Putamen (tissue), 1 donor: ENCODE measurements at regions not wholly inside any gene's neighbourhood (a gene's known extent, or its start where the extent isn't known, plus 50 kb on each side); places are given as distances from the start of the nearest gene placed in this dataset.
"Not testable (repeated sequence)": the region's sequence is repeated elsewhere in the genome, so short reads cannot be mapped to it uniquely, and the experiment has no call there.

Source experiments
- DNase-seq: peaks from one replicate; pipeline ENCODE4 v3.0.0-alpha.2; 2016; ENCODE audit warnings: low spot score

DNA sequence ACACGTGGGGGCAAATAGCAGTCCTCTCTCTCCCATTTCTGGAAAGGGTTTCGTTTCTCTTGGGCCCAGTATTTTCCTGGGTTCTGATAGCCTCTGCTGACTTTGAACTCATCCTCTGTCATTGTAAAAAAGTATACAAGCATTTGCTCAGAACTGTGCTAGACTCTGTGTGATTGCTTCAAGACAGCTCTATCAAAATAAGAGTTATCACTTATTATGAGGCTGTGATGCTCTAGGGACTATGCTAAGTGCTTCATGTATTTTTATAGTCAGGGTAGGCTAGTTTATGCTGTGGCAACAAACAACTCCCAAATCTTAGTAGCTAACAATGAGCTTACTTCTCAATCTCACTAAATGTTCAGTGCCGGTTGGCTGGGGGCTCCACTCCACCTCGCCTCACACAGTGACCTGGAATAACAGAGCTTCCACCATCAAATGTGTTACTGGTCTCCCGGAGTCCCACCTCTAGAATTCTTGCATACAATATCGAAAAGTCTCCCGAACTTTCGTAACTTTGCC, 110.8 kb upstream of the CDC42EP3 start:
- no peak for DNase-seq

DNA sequence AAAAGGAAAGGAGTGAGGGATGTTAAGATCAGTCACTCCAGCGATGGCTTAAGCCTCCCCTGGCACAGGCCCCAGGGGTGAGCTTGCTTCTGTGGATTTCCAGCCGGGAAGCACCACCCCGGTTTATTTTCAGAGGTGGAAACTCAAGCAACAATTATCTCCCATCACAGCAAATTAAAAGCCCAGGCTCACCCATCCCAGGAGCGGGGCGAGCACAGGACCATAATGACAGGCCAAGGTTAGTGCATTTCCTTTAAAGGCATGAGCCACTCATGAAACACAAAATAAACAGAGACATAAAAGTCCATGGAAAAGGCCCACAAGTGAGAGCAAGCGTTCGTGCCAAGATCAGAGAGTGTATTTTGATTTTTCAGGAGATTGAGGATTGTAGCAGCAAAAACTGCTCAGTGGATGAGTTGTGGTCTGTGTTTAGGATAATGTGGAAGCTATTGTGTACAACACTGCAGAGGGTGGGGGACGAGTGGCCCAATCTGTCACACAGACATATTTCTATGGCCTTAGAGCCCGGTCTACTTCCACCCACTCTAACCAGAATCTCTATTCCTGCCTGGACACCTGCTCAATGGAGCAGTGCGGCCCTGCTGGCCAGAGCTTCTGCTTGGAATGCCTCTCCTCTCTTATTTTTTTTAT, 111.4 kb upstream of the CDC42EP3 start:
- no peak for DNase-seq

DNA sequence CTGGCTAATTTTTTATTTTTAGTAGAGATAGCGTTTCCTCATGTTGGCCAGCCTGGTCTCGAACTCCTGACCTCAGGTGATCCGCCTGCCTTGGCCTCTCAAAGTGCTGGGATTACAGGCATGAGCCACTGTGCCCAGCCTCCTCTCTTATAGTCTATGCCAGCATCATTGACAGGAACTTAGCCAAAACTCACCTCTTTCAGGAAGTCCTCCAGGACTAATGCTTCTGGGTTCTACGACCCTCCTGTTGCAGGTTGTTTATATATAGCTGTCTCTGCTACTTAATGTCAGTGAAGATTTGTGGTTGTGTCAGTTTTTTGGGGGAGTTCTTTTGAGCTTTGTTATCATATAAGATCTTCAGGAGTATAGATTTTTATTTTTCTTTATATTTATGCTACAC, 112.1 kb upstream of the CDC42EP3 start:
- no peak for DNase-seq

DNA sequence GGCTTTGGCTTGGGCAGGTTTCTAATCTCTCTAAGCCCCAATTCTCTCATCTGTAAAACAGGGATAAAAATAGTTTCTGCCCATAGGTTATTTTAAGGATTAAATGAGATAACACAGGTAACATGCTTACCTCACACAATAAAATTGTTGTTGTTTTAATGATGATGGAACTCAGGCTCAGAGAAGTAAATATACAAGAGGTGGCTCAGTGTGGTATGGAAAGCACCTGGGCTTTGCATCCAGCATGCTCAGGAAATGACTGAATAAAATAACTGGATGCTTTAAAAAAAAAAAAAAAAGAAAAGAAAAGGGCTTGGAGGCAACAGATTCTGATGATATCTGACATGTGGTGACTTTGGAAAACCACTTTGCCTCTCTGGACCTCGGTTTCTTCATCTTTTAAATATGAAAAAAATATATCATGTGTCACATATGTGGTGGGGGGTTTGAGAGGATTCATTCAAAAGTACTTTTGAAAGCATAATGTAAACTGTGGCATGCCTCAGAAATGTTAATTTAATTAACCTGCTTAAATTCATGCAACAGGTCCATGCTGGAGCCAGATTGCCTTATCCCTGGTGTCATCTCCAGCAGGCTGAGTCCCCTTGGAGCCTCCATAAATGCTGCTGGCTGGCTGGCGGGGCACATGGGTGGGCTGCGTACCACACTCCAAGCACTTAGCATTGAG, 112.8 kb upstream of the CDC42EP3 start:
- no peak for DNase-seq

DNA sequence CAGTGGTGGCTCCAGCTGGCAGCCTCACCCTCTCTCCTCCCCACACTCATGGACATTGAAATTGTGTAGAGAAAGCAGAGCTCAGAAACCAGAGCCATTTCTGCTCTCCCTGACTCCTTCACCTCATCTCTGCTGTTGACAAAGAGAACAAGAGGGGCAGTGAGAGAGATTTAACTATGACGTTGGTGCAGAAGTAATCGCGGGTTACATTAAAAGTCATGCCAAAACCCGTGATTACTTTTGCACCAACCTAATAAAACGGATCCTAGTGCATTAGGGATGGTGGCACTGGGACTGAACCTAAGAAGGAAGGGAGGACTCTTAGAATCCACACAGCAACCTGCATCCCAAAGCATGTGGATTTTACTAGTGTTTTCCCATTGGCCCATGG, 113.3 kb upstream of the CDC42EP3 start:
- DNase-seq: no peak

DNA sequence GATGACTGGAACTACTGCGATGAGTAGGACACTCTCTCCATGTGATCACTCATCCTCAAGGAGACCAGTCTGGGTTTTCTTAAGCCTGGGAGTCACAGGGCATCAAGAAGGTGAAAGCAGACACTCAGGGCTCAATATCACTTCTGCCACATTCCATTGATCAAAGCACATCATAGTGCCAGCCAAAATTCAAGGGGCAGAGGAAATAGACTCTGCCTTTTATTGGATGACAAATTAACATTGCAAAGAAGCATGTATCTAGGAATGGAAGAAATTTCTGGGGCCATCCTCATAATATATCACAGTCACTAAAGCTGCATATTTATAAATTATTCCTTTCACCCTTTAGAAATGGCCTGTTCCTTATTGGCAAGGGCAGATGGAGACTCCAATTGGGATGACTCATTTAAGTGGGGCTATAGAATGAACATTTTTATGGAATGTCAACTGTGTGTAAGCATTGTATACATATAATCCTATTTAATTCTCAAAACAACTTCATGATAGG, 114.8 kb upstream of the CDC42EP3 start:
- DNase-seq: no peak

DNA sequence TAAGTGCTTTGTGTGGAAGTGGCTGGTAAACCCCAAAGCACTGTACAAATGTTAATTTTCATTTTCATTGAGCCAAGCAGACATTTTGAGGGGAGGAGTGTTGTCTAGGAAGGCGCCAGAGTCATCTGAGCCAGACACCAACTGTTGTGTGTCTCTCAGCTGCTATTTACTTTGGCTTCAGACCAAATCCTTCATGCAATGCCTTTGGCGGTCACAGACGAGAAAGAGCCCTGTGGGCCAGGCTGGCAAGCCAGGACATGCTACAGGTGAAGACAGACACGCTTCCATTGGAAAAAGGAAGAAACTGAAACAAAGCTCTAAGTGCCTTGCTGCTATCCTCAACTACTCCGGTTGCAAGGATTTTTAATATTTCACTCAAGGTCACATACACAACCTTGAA, 115.4 kb upstream of the CDC42EP3 start:
- no peak for DNase-seq

DNA sequence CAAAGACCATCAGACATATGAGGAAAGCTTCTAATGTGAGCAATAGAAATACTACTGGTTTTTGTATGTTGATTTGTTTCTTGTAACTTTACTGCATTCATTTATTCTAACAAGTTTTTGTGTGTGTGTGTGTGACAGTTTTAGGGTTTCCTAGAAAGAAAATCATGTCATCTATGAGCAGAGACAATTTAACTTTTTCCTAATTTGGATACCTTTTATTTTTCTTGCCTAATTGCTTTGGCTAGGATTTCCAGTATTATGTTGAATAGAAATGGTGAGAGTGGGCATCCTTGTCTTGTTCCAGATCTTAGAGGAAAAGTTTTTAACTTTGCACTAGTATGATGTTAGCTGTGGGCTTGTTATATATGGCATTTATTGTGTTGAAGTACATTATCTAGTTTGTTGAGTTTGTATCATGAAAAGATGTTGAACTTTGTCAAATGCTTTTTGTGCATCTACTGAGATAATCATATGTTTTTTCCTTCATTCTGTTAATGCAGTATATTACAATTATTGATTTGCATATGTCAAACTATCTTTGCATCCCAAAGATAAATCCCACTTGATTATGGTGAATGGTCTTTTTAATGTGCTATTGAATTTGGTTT, 117.3 kb upstream of the CDC42EP3 start:
- DNase-seq: no peak

DNA sequence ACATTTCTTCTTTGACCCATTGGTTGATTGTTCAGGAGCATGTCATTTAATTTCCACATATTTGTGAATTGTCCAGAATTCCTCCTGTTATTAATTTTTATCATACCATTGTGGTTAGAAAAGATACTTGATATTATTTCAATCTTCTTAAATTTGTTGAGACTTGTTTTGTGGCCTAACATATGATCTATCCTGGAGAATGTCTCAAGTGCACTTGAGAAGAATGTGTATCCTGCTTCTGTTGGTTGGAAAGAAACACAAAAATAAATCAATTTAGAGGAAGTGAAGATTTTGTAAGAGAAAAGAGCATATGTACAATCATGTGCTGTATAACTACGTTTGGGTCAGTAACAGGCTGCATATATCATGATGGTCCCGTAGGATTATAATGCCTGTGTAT, 118.6 kb upstream of the CDC42EP3 start:
- no peak for DNase-seq

DNA sequence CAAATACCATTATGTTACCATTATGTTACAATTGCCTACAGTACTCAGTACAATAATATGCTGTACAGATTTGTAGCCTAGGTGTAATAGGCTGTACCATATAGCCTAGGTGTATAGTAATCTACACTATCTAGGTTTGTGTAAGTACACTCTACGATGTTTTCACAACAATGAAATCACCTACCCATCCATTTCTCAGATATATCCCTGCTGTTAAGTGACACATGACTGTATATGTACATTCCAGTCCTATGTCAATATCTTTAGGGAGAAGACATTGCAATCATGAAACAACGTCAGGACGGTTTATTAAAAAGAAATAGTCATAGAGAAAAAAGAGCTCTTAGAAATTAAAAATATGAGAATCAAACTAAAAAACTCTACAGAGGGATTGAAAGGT, 119.0 kb upstream of the CDC42EP3 start:
- no peak for DNase-seq

DNA sequence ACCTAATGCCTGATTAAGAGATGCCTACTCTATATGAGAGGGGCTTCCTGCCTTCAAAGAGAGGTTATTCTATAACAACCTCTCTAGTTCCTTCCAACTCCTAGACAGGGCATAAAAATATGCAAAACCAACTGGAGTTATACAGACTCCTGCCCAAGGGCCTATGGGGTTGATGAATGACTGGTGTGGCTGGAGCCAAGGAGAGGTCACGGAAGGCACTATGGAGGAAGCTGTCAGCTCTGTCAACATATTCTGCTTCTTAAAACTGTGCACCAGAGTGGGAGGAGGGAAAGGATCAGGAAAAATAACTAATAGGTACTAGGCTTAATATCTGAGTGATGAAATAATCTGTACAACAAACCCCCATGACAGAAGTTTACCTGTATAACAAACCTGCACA, 120.9 kb upstream of the CDC42EP3 start:
- DNase-seq: no peak

DNA sequence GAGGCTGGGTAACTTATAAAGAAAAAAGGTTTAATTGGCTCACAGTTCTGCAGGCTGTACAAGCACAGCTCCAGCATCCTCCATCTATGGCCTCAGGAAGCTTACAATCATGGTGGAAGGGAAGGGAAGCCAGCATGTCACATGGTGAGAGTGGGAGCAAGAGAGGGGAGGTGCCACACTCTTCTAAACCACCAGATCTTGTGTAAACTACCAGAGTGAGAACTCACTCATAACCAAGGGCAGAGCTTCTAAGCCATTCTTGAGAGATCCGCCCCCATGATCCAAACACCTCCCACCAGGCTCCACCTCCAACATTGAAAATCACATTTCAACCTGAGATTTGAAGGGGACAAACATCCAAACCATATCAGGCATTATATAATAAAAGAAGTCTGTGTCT, 121.6 kb upstream of the CDC42EP3 start:
- DNase-seq: no peak

DNA sequence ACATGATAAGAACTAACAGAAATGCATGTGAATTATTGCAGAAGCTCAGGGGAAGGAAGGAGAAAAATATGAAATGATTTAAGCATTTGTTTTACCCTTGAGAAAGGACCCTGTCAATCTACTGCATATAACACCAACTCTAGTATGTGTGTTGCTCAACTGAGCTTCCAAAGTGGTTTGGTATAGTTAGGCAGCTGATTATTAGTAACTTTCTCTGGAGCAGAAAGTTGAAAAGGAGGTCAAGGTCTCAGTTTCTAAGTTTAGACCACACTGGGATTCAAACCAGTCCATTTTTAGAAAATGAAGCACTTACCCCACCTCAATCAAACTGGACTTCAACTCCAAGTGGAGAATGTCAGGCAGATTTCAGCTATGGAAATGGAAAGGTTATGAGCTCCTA, 123.3 kb upstream of the CDC42EP3 start:
- DNase-seq: no peak

DNA sequence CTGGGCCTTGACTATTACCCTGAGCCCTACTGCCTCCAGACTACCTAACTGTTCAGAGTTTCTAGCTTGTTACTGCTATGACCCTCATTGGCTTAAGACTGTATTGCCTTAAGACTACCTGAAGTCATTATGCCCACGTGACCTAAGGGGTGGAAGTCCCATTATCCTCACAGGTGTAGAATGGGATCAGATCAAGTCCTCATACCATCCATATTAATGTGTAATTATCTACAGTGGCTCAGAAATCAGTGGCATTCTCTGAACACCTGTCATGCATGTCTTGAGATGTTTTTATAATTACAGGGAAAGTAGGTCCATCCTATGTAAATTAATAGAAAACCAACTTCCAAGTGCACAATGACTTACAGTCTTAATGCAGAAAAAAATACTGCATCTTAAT, 124.0 kb upstream of the CDC42EP3 start:
- no peak for DNase-seq

DNA sequence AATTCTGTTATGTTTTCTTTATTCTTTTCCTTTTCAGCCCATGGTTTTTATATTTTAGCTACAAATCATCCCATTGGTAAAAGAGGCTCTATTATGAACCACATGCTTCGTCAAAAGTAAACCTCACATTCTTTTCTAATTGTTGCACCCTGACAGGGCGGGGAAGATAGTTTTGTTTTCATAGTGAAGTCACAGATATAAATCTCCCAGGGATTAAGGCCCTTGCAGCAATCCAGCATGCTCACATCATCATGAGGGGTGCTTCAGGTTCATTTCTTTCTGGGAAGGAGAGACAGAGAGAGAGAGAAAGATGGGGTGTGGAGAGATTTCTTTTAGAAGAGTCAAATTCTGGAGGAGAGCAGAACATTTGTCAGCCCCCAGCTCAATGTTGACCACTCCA, 124.5 kb upstream of the CDC42EP3 start:
- DNase-seq: no peak

DNA sequence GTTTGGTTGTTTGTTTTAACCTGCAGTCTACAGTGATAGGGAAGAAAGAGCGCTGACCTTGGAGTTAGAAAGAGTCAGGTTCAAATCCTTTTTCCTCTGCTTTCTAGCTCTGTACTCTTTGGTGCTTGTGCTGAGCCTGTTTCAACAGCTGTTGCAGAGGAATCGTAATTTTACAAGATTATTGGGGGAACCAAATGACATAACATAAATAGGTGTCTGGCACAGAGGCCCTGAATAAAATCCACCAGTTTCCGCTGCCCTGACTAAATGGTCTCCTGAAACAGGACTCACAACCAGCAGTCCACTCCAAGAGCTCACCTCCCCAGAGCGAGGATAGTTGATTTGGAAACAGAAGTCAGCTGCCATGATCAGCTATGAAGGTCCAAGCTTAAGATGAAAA, 125.0 kb upstream of the CDC42EP3 start:
- DNase-seq: no peak

DNA sequence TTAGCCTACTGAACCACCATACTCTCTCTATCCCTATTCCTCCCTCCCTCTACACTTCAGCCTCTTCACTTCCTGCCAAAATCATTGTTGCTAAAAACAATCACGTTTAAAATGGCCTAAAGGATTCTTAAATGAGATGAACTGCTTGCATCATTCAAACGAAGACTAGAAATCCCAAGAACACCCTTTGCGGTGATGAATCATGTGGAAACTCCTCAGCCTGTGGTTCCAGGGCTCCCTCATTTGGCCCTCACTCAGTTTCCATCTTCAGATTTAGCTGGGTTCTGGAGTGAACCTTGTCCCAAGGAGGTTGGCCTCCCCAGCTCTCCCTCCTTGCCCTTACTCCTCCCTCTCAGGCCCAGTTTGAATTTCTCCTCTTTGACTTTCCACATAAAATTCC, 125.6 kb upstream of the CDC42EP3 start:
- DNase-seq: no peak

DNA sequence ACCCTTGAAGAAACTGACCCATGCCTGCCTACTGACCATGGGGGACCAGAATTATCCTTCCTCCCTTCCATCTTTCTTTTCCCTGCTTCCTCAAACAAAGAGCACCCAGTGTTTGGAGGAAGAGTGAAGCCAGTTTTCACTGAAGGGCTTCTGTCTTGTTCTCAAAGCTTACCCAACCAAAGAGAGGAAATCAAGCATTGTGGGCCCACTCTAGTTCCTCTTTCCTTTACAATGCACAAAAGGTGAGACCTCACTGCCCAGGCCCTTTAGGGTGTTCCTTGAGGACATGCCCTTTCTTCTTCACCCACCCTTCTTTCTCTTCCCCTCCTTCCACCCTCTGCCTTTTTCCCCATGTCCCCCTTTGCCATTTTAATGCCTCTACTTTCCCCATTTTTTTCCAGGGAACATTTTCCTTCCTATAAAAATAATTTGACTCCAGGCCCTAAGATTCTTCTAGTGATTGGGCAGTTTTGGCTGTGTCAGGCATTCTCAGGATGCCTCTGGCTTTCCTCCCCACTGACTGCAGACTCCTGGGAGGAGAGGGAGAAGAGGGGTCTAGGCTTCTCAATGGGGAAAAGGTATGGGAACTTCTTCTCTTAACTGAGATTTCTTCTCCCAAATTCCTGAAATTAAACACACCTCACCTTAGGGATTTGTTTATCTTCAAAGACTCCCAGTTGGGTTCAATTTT, 126.6 kb upstream of the RMDN2 start:
- DNase-seq: no peak

DNA sequence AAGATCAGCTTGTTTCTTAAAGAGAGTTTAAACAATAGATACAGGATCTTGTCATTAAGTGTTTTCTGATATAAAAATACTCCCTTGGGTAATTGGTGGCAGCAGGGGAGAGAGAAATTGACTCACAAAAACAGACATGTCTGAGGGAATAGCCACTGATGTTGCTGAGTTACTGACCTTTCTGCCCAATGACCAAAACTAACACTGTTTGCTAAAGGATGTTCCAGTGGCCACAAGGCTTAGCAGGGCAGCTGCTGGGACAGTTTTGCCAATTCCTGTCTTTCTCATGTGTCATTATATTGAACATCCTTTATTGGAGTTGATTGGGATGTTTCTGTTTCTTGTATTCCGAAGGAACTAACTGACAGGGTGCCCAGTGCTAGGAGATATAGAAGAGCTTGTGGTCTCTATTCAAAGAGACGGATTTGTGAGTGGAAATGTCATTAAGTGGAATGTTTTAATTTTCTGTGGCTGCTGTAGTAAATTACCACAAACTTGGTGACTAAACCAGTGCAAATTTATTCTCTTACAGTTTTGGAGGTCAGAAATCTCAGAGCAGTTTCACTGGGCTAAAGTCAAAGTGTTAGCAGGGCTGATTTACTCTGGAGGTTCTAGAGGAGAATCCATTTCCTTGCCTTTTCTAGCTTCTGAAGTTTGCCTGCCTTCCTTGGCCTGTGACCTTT, 124.8 kb upstream of the RMDN2 start:
- DNase-seq: no peak

DNA sequence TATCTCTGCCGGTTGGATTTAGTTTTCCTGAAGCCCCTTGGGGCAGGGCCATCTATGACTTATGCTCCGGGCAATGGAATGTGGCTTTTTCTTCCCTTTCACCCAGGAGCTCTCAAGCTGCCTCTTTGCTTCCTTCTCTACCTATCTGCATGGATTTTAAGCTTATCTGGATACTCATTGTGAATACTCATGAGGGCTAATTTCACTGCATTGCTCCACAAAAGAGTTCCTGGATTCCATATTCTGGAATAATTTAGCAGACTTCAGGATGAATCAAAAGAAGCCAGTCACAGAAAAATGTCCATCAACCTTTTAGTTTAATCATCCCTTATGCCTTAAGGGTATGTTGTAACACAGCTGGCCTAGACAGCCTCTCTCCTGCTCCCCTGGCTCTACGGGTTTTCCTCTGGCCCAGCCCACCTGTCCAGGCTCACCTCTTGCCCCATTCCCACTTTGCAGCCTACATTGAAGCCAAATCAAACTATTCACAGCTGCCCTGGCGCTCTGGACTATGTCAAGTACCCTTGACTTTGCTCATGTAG, 122.8 kb upstream of the RMDN2 start:
- DNase-seq: no peak

DNA sequence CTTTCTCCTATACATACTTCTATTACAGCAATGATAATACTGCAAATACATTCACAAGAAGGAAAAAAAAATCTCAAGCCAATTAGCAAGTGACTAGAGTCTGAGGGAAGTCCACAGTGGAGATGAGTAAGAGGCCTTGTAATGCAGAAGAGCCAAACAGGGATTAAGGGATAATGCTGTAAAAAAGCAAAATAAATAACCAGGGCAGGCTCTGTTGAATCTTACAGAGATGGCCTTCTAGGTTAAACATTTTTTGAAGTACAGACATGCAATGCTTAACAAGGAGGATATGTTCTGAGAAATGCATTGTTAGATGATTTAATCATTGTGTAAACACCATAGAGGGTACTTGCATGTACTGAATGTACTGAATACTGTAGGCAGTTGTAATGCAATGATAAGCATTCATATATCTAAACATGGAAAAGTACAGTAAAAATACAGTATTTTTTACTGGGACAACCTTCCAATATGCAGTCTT, 122.1 kb upstream of the RMDN2 start:
- no peak for DNase-seq

DNA sequence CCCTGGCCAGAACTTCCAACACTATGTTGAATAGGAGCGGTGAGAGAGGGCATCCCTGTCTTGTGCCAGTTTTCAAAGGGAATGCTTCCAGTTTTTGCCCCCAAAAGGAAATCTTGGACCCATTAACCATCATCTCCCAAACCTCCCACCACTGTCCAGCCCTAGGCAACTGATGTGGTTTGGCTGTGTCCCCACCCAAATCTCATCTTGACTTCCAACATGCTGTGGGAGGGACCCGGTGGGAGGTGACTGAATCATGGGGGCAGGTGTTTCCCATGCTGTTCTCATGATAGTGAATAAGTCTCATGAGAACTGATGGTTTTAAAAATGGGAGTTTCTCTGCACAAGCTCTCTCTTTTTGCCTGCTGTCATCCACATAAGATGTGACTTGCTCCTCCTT, 119.1 kb upstream of the RMDN2 start:
- DNase-seq: not testable (repeated sequence)
